Thyroid gland (tissue), 4 donors: ENCODE measurements at regions not wholly inside any gene's neighbourhood (a gene's known extent, or its start where the extent isn't known, plus 50 kb on each side); places are given as distances from the start of the nearest gene placed in this dataset.

Experiments used
- DNase-seq, 2 donors: peaks; one replicate each; pipeline ENCODE4 v3.0.0-alpha.2; 2019
- H3K27ac ChIP-seq, 3 donors: fragments of 200-600 bp; sonication (generic); 1 replicate in 2 of 3; 2 replicates in 1 of 3; pipeline ENCODE4 v1.5.1; 2016 to 2019; ENCODE audit warnings: mild to moderate bottlenecking in 1 of 3, moderate library complexity in 1 of 3
- H3K27me3 ChIP-seq: fragments of 200-600 bp; sonication (generic); one replicate; pipeline ENCODE4 v1.5.1; 2019
- H3K36me3 ChIP-seq, 2 donors: fragments of 200-600 bp; sonication (generic); one replicate each; pipeline ENCODE4 v1.5.1; 2016 to 2019
- H3K4me1 ChIP-seq, 2 donors: fragments of 200-600 bp; sonication (generic); one replicate each; pipeline ENCODE4 v1.5.1; 2017 to 2019
- H3K4me3 ChIP-seq, 3 donors: fragments of 200-600 bp; sonication (generic); replicated peaks in 1 of 3; 1 replicate in 2 of 3; 2 replicates in 1 of 3; pipeline ENCODE4 v1.5.1; 2016; ENCODE audit warnings: mild to moderate bottlenecking in 1 of 3
- H3K9me3 ChIP-seq: fragments of 200-600 bp; sonication (generic); one replicate; pipeline ENCODE4 v1.5.1; 2017
- CTCF ChIP-seq, 6 experiments: fragments of 200-600 bp in 3 of 6; fragments of 450-650 bp in 3 of 6; sonication (generic) in 3 of 6; IDR thresholded peaks; one replicate each; pipeline ENCODE4 v1.5.1; 2016 to 2019; ENCODE audit warnings: antibody characterized with exemption in 6 of 6, mild to moderate bottlenecking in 2 of 6, inconsistent platforms in 1 of 6, moderate library complexity in 1 of 6
- POLR2A ChIP-seq, 2 donors: fragments of 450-650 bp; IDR thresholded peaks; one replicate each; pipeline ENCODE4 v1.6.1; 2017; ENCODE audit warnings: antibody characterized with exemption in 2 of 2, mild to moderate bottlenecking in 2 of 2, moderate library complexity in 1 of 2
- WGBS, 2 donors: methylation state at CpG; one replicate each; pipeline ENCODE4 v1.1.5; 2017; 5-methylcytosine and 5-hydroxymethylcytosine counted together
- intact Hi-C: fragments of 100-400 bp; cut with DNase I; formaldehyde crosslinking; loops from one replicate; pipeline ENCODE4 v1.15.1; 2023

GRCh38 chr7:9502269-9502668, 1068.9 kb downstream of the NXPH1 start:
- no peak for TF ChIP-seq POLR2A (IDR thresholded peaks at IDR 0.05)
- no peak for TF ChIP-seq CTCF (IDR thresholded peaks at IDR 0.05)
- H3K36me3 ChIP-seq: no peaks in the 10 kb centered on the region
- H3K9me3 ChIP-seq: no peaks in the 10 kb centered on the region
- intact Hi-C loops: no loop called here
- 95 to 97% methylated on average over 1 of the region's 1 CpG for WGBS, 2 donors
- no peaks in the 10 kb centered on the region for H3K27me3 ChIP-seq
- H3K4me3 ChIP-seq: no peak overlapping the region
- no peak for DNase-seq
- no peaks in the 10 kb centered on the region for H3K4me1 ChIP-seq
- H3K27ac ChIP-seq: no peak overlapping the region

GRCh38 chr7:9504678-9505077, 1071.3 kb downstream of the NXPH1 start:
- H3K36me3 ChIP-seq: no peaks in the 10 kb centered on the region
- no peak for DNase-seq
- WGBS, 2 donors: 87 to 88% methylated on average over 2 of the region's 2 CpGs
- no peak overlapping the region for H3K27ac ChIP-seq
- no peaks in the 10 kb centered on the region for H3K4me1 ChIP-seq
- intact Hi-C loops: no loop called here
- no peaks in the 10 kb centered on the region for H3K9me3 ChIP-seq
- TF ChIP-seq POLR2A (IDR thresholded peaks at IDR 0.05) (no peak), CTCF (IDR thresholded peaks at IDR 0.05) (no peak)
- no peak overlapping the region for H3K4me3 ChIP-seq
- no peaks in the 10 kb centered on the region for H3K27me3 ChIP-seq

GRCh38 chr7:9505516-9505915, 1072.1 kb downstream of the NXPH1 start:
- H3K36me3 ChIP-seq: no peaks in the 10 kb centered on the region
- H3K4me1 ChIP-seq: no peaks in the 10 kb centered on the region
- H3K27me3 ChIP-seq: no peaks in the 10 kb centered on the region
- 93 to 96% methylated on average over 2 of the region's 2 CpGs for WGBS, 2 donors
- H3K4me3 ChIP-seq: no peak overlapping the region
- intact Hi-C loops: no loop called here
- TF ChIP-seq POLR2A (IDR thresholded peaks at IDR 0.05) (no peak), CTCF (IDR thresholded peaks at IDR 0.05) (no peak)
- no peak for DNase-seq
- H3K9me3 ChIP-seq: no peaks in the 10 kb centered on the region
- no peak overlapping the region for H3K27ac ChIP-seq

- intact Hi-C loops: no loop called here
- no peaks in the 10 kb centered on the region for H3K27me3 ChIP-seq
- no peaks in the 10 kb centered on the region for H3K4me1 ChIP-seq
- 22 to 29% methylated on average over 3 of the region's 3 CpGs for WGBS, 2 donors
- no peaks in the 10 kb centered on the region for H3K9me3 ChIP-seq
- no peak for TF ChIP-seq POLR2A (IDR thresholded peaks at IDR 0.05)
- no peak for TF ChIP-seq CTCF (IDR thresholded peaks at IDR 0.05)
- H3K4me3 ChIP-seq: no peak overlapping the region
- no peak overlapping the region for H3K27ac ChIP-seq
- no peak for DNase-seq
- no peaks in the 10 kb centered on the region for H3K36me3 ChIP-seq
These were observed 1073.9 kb downstream of the NXPH1 start for GRCh38 chr7:9507290-9507689.

- Histone ChIP-seq H3K4me3 (no peak overlapping the region), H3K27ac (no peak overlapping the region), H3K4me1 (no peaks in the 10 kb centered on the region), H3K9me3 (no peaks in the 10 kb centered on the region), H3K27me3 (no peaks in the 10 kb centered on the region), H3K36me3 (no peaks in the 10 kb centered on the region)
- intact Hi-C loops: no loop called here
- 66 to 73% methylated on average over 4 of the region's 4 CpGs for WGBS, 2 donors
- DNase-seq: no peak
- TF ChIP-seq POLR2A (IDR thresholded peaks at IDR 0.05): no peak
- TF ChIP-seq CTCF (IDR thresholded peaks at IDR 0.05): no peak
These were observed 1083.3 kb downstream of the NXPH1 start for GRCh38 chr7:9516662-9517061.
